ENCODE measurements at regions not wholly inside any gene's neighbourhood (a gene's known extent, or its start where the extent isn't known, plus 50 kb on each side); places are given as distances from the start of the nearest gene placed in this dataset.
A peak's percentile ranks its signal among the peaks of the same experiment; 100 is the strongest.

GRCh38 chr1:219354962-219355361 lies 181.3 kb downstream of the LYPLAL1 start:
- no peak overlapping the region for H3K27ac ChIP-seq (ENCODE audit: low read depth, low read length, poor library complexity, severe bottlenecking)
- CTCF ChIA-PET = no interaction called here
- no peak for DNase-seq (ENCODE audit: low spot score)
- no peaks in the 10 kb centered on the region for H3K4me1 ChIP-seq (ENCODE audit: insufficient read depth, low read length, poor library complexity, severe bottlenecking)
- intact Hi-C loops (cut with micrococcal nuclease; ENCODE audit: unreplicated experiment) = no loop called here
- BruUV-seq (replicated peaks) = no TSS peak
- no peaks in the 10 kb centered on the region for H3K36me3 ChIP-seq (ENCODE audit: insufficient read depth, low read length, poor library complexity, severe bottlenecking)
- no peaks in the 10 kb centered on the region for H3K27me3 ChIP-seq (replicated peaks; ENCODE audit: insufficient read depth, low read depth, low read length, poor library complexity)
- no peak for TF ChIP-seq CTCF (conservative IDR thresholded peaks at IDR 0.05; ENCODE audit: low read depth, low read length)
- no peak for TF ChIP-seq EZH2 (IDR thresholded peaks at IDR 0.05; ENCODE audit: borderline replicate concordance, low read depth, low read length, poor library complexity, severe bottlenecking)
- POLR2A ChIA-PET (ENCODE audit: low non-redundant PET) = no interaction called here
- no peaks in the 10 kb centered on the region for H3K9me3 ChIP-seq (ENCODE audit: low read depth, low read length, poor library complexity, severe bottlenecking)
- no peak overlapping the region for H3K4me3 ChIP-seq (ENCODE audit: low read depth, low read length, poor library complexity, severe bottlenecking)

GRCh38 chr1:219352961-219353651 lies 179.4 kb downstream of the LYPLAL1 start:
- H3K9me3 ChIP-seq (ENCODE audit: low read depth, low read length, poor library complexity, severe bottlenecking) = no peaks in the 10 kb centered on the region
- intact Hi-C loops (cut with micrococcal nuclease; ENCODE audit: unreplicated experiment) = no loop called here
- no peaks in the 10 kb centered on the region for H3K27me3 ChIP-seq (replicated peaks; ENCODE audit: insufficient read depth, low read depth, low read length, poor library complexity)
- no peaks in the 10 kb centered on the region for H3K4me1 ChIP-seq (ENCODE audit: insufficient read depth, low read length, poor library complexity, severe bottlenecking)
- H3K27ac ChIP-seq (ENCODE audit: low read depth, low read length, poor library complexity, severe bottlenecking) = no peak overlapping the region
- H3K4me3 ChIP-seq (ENCODE audit: low read depth, low read length, poor library complexity, severe bottlenecking) = no peak overlapping the region
- H3K36me3 ChIP-seq (ENCODE audit: insufficient read depth, low read length, poor library complexity, severe bottlenecking) = no peaks in the 10 kb centered on the region
- ChIA-PET POLR2A (ENCODE audit: low non-redundant PET) (no interaction called here), CTCF (no interaction called here)
- no peak for TF ChIP-seq CTCF (conservative IDR thresholded peaks at IDR 0.05; ENCODE audit: low read depth, low read length)
- no peak for TF ChIP-seq EZH2 (IDR thresholded peaks at IDR 0.05; ENCODE audit: borderline replicate concordance, low read depth, low read length, poor library complexity, severe bottlenecking)
- DNase-seq (ENCODE audit: low spot score) = no peak
- BruUV-seq (replicated peaks) = no TSS peak

- CTCF ChIA-PET = no interaction called here
Observed at GRCh38 chr1:219350172-219350931, 176.7 kb downstream of the LYPLAL1 start.

More at GRCh38 chr1:219350172-219350931, 176.7 kb downstream of the LYPLAL1 start:
- Histone ChIP-seq H3K27ac (ENCODE audit: low read depth, low read length, poor library complexity, severe bottlenecking) (no peak overlapping the region), H3K9me3 (ENCODE audit: low read depth, low read length, poor library complexity, severe bottlenecking) (peaks cover 7% of the 10 kb centered on the region), H3K4me1 (ENCODE audit: insufficient read depth, low read length, poor library complexity, severe bottlenecking) (no peaks in the 10 kb centered on the region), H3K27me3 (replicated peaks; ENCODE audit: insufficient read depth, low read depth, low read length, poor library complexity) (no peaks in the 10 kb centered on the region), H3K36me3 (ENCODE audit: insufficient read depth, low read length, poor library complexity, severe bottlenecking) (no peaks in the 10 kb centered on the region), H3K4me3 (ENCODE audit: low read depth, low read length, poor library complexity, severe bottlenecking) (no peak overlapping the region)
- peak; percentile 53 for DNase-seq (ENCODE audit: low spot score)
- intact Hi-C loops (cut with micrococcal nuclease; ENCODE audit: unreplicated experiment) = no loop called here
- POLR2A ChIA-PET (ENCODE audit: low non-redundant PET) = no interaction called here
- BruUV-seq (replicated peaks) = no TSS peak
- no peak for TF ChIP-seq EZH2 (IDR thresholded peaks at IDR 0.05; ENCODE audit: borderline replicate concordance, low read depth, low read length, poor library complexity, severe bottlenecking)
- no peak for TF ChIP-seq CTCF (conservative IDR thresholded peaks at IDR 0.05; ENCODE audit: low read depth, low read length)
